Panc1 (cell line): ENCODE measurements at regions not wholly inside any gene's neighbourhood (a gene's known extent, or its start where the extent isn't known, plus 50 kb on each side); places are given as distances from the start of the nearest gene placed in this dataset.

Experiments
- ATAC-seq: fragments of 200-7000 bp; cut with Tn5 transposase; 2 replicates; pipeline ENCODE4 v1.9.1; 2020; ENCODE audit warnings: mild to moderate bottlenecking, moderate library complexity
- BruUV-seq: library from RNA; stranded (reverse); fragments of 400-500 nt; replicated peaks from 2 replicates; lab custom pipeline; 2021; lab: Mats Ljungman, UMichigan
- CTCF ChIA-PET: fragments of 300-600 bp; sonication (Branson Sonifier 250); formaldehyde crosslinking; loops from one replicate; lab custom pipeline; 2022; ENCODE audit warnings: antibody characterized with exemption; lab: Charles Lee
- POLR2A ChIA-PET: fragments of 300-600 bp; sonication (Branson Sonifier 250); formaldehyde crosslinking; loops from one replicate; lab custom pipeline; 2022; ENCODE audit warnings: antibody characterized with exemption; lab: Charles Lee
- DNase-seq: peaks from one replicate; pipeline ENCODE4 v3.0.0-alpha.2; 2010; ENCODE audit warnings: low read depth, low spot score
- H3K27ac ChIP-seq: 2 replicates; pipeline ENCODE4 v1.5.1; 2011; ENCODE audit warnings: mild to moderate bottlenecking, low read length, inconsistent platforms
- H3K27me3 ChIP-seq: fragments of 200-500 bp; sonication (Bioruptor generic); 2 replicates; pipeline ENCODE4 v1.6.0; 2014; ENCODE audit warnings: low read length, inconsistent platforms; ENCODE audit not compliant: control insufficient read depth, insufficient read depth
- H3K36me3 ChIP-seq: fragments of 200-500 bp; sonication (Bioruptor generic); 2 replicates; pipeline ENCODE4 v1.5.1; 2014; ENCODE audit warnings: inconsistent platforms, mild to moderate bottlenecking, low read length, moderate library complexity; ENCODE audit not compliant: control insufficient read depth, insufficient read depth
- H3K4me1 ChIP-seq: 2 replicates; pipeline ENCODE4 v1.5.1; 2011; ENCODE audit warnings: inconsistent platforms, mild to moderate bottlenecking, low read length, moderate library complexity; ENCODE audit not compliant: control insufficient read depth, insufficient read depth
- H3K4me3 ChIP-seq, 2 experiments: 2 replicates each; pipeline ENCODE4 v1.5.1; 2011 to 2012; ENCODE audit warnings: low read depth in 2 of 2, low read length in 2 of 2, mild to moderate bottlenecking in 2 of 2, inconsistent platforms in 1 of 2, moderate library complexity in 1 of 2
- H3K9me3 ChIP-seq: fragments of 200-500 bp; sonication (Bioruptor generic); 2 replicates; pipeline ENCODE4 v1.5.1; 2014; ENCODE audit warnings: low read depth, mild to moderate bottlenecking, inconsistent platforms, low read length, moderate library complexity; ENCODE audit not compliant: control insufficient read depth, insufficient read depth
- POLR2AphosphoS5 ChIP-seq: IDR thresholded peaks from 2 replicates; pipeline ENCODE4 v1.6.1; 2012; ENCODE audit warnings: mild to moderate bottlenecking, low read depth, low read length, moderate library complexity
- SIN3A ChIP-seq: IDR thresholded peaks from 2 replicates; pipeline ENCODE4 v1.6.1; 2012; ENCODE audit warnings: low read depth, mild to moderate bottlenecking, low read length, moderate library complexity, borderline replicate concordance; ENCODE audit not compliant: insufficient read depth
- TCF7L2 ChIP-seq: IDR thresholded peaks from 2 replicates; pipeline ENCODE4 v1.6.1; 2011; ENCODE audit warnings: mild to moderate bottlenecking, low read depth, low read length, inconsistent platforms
- in situ Hi-C: cut with HindIII; loops from 2 replicates; pipeline ENCODE4 v1.10.0; 2016; ENCODE audit warnings: low sequenced_read_pairs, low pct_unique_long_range_greater_than_20kb
- intact Hi-C: fragments of 100-400 bp; cut with micrococcal nuclease; formaldehyde crosslinking; loops from one replicate; pipeline ENCODE4 v1.10.0; 2022; ENCODE audit not compliant: unreplicated experiment
- TF ChIP-seq, protein P1 (sequence below), 2 experiments: IDR thresholded peaks; 2 replicates each; pipeline ENCODE4 v1.6.1; 2011 to 2012; ENCODE audit warnings: low read depth in 2 of 2, control low read depth in 1 of 2, low read length in 1 of 2, mild to moderate bottlenecking in 1 of 2, moderate library complexity in 1 of 2; ENCODE audit not compliant: insufficient read depth in 1 of 2
- TF ChIP-seq, protein P2 (sequence below): fragments of 450-650 bp; IDR thresholded peaks from 2 replicates; pipeline ENCODE4 v1.5.1; 2017; ENCODE audit warnings: mild to moderate bottlenecking

DNA sequence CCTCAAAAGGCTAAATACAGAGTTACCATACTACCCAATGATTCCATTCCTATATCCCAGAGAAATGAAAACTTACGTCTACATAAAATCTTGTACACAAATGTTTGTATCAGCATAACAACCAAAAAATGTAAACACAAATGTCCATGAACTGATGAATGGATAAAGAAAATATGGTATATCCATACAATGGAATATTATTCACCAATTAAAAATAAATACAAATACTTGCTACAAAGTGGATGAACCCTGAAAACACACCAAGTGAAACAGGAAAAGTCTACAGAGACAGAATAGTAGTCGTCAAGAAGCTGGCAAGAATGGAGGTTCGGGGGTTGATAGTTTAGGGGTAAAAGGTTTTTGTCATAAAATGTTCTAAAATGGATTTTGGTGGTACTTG is 54.0 kb upstream of the ANKRD28 start:
- intact Hi-C loops: no loop called here
- peaks cover 8% of the 10 kb centered on the region; the same call in 1 of the 2 replicates for H3K4me1 ChIP-seq
- no peak for DNase-seq
- no peaks in the 10 kb centered on the region for H3K27me3 ChIP-seq
- H3K9me3 ChIP-seq: peaks cover 6% of the 10 kb centered on the region; the same call in 1 of the 2 replicates
- ATAC-seq: no peak
- H3K4me3 ChIP-seq: no peak overlapping the region
- H3K36me3 ChIP-seq: no peaks in the 10 kb centered on the region
- no peak overlapping the region for H3K27ac ChIP-seq
- TF ChIP-seq, protein P1, sequence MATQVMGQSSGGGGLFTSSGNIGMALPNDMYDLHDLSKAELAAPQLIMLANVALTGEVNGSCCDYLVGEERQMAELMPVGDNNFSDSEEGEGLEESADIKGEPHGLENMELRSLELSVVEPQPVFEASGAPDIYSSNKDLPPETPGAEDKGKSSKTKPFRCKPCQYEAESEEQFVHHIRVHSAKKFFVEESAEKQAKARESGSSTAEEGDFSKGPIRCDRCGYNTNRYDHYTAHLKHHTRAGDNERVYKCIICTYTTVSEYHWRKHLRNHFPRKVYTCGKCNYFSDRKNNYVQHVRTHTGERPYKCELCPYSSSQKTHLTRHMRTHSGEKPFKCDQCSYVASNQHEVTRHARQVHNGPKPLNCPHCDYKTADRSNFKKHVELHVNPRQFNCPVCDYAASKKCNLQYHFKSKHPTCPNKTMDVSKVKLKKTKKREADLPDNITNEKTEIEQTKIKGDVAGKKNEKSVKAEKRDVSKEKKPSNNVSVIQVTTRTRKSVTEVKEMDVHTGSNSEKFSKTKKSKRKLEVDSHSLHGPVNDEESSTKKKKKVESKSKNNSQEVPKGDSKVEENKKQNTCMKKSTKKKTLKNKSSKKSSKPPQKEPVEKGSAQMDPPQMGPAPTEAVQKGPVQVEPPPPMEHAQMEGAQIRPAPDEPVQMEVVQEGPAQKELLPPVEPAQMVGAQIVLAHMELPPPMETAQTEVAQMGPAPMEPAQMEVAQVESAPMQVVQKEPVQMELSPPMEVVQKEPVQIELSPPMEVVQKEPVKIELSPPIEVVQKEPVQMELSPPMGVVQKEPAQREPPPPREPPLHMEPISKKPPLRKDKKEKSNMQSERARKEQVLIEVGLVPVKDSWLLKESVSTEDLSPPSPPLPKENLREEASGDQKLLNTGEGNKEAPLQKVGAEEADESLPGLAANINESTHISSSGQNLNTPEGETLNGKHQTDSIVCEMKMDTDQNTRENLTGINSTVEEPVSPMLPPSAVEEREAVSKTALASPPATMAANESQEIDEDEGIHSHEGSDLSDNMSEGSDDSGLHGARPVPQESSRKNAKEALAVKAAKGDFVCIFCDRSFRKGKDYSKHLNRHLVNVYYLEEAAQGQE (IDR thresholded peaks at IDR 0.05; ENCODE audit: insufficient read depth in 1 of 2, low read depth in 2 of 2, low read length in 1 of 2): no peak
- TF ChIP-seq, protein P2, sequence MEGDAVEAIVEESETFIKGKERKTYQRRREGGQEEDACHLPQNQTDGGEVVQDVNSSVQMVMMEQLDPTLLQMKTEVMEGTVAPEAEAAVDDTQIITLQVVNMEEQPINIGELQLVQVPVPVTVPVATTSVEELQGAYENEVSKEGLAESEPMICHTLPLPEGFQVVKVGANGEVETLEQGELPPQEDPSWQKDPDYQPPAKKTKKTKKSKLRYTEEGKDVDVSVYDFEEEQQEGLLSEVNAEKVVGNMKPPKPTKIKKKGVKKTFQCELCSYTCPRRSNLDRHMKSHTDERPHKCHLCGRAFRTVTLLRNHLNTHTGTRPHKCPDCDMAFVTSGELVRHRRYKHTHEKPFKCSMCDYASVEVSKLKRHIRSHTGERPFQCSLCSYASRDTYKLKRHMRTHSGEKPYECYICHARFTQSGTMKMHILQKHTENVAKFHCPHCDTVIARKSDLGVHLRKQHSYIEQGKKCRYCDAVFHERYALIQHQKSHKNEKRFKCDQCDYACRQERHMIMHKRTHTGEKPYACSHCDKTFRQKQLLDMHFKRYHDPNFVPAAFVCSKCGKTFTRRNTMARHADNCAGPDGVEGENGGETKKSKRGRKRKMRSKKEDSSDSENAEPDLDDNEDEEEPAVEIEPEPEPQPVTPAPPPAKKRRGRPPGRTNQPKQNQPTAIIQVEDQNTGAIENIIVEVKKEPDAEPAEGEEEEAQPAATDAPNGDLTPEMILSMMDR: no peak
- TF ChIP-seq TCF7L2 (no peak), SIN3A (no peak), POLR2AphosphoS5 (no peak)
- in situ Hi-C loops: no loop called here
- no TSS peak for BruUV-seq
- CTCF ChIA-PET: no interaction called here
- POLR2A ChIA-PET: no interaction called here

DNA sequence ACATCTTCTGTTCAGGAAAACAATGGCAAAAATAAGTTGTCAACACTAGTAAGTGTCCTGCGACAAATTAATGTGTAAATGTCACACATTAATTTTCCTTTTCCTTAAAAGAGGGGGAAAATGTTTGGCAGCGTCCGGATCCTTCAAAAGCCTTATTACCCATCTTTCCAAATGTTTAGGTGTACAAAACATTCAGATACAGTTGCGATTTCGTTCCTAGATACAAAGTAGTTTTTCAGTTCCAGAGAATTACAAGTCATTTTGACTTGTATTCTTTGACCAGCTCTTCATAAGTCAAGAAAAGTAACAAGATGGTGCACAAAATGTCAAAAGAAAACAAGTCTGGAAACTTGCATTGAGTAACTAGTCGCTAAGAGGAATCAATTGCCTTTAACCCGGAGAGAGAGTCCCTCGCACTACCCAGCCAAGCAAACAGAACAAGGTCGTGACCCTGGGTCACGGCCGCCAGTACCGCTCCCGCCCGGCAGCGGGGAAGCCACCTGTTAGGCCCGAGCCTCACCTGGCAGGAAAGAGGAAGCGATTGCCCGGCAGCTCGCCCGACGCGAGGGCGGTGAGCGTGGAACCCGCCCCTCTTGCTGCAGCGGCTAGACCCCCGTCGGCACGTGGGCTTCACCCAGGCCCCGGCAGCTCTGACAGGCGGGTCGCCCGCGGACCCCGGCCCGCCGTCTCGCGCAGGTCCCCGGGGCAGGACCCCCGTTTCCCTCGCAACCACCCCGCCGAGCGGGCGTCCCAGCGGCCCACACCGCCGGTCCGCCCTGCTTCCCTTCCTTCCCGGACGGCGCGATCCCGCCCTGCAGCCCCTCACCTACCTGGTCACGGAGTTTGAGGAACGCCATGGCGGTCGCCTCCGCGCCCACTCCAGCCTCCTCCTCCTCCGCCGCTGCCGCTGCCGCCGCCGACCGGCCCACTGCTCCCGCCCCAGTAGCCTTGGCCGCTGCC is 61.0 kb upstream of the ANKRD28 start:
- in situ Hi-C loops (no loop called here), intact Hi-C loops (no loop called here)
- ChIA-PET CTCF (no interaction called here), POLR2A (no interaction called here)
- H3K36me3 ChIP-seq: no peaks in the 10 kb centered on the region
- H3K27me3 ChIP-seq: no peaks in the 10 kb centered on the region
- no peak for DNase-seq
- TF ChIP-seq, protein P2: no peak
- TF ChIP-seq, protein P1 (IDR thresholded peaks at IDR 0.05; ENCODE audit: insufficient read depth in 1 of 2, low read depth in 2 of 2, low read length in 1 of 2): no peak
- TF ChIP-seq TCF7L2: no peak
- no peak for TF ChIP-seq POLR2AphosphoS5
- TF ChIP-seq SIN3A: no peak
- ATAC-seq: peak; percentile 32
- peak overlapping the region; percentile 71 to 74 for H3K4me3 ChIP-seq
- no TSS peak for BruUV-seq
- peak overlapping the region; percentile 83 for H3K27ac ChIP-seq
- no peaks in the 10 kb centered on the region for H3K9me3 ChIP-seq
- H3K4me1 ChIP-seq: peaks cover 18% of the 10 kb centered on the region; the same call in 1 of the 2 replicates
